ENCODE measurements at regions not wholly inside any gene's neighbourhood (a gene's known extent, or its start where the extent isn't known, plus 50 kb on each side); places are given as distances from the start of the nearest gene placed in this dataset.

GRCh38 chr15:87326269-87326668, 930.3 kb downstream of the NTRK3 start:
- Mint-ChIP-seq H3K27me3 (ENCODE audit: insufficient read depth, low read depth, poor library complexity) (peaks cover 2% of the 10 kb centered on the region), H3K4me1 (no peaks in the 10 kb centered on the region), H3K27ac (no peak overlapping the region), H3K9me3 (peaks cover 3% of the 10 kb centered on the region), H3K4me3 (no peak overlapping the region), H3K36me3 (ENCODE audit: low read depth) (no peaks in the 10 kb centered on the region)
- Histone ChIP-seq H3K27ac (ENCODE audit: low read depth) (no peak overlapping the region), H3K79me2 (replicated peaks; ENCODE audit: insufficient read depth) (no peaks in the 10 kb centered on the region), H3K36me3 (ENCODE audit: insufficient read depth) (no peaks in the 10 kb centered on the region), H3K9me2 (ENCODE audit: insufficient read depth) (no peaks in the 10 kb centered on the region), H3K4me2 (no peak overlapping the region), H3K4me3 (no peak overlapping the region), H3F3A (replicated peaks; ENCODE audit: low read depth) (no peaks in the 10 kb centered on the region), H2AFZ (peak overlapping the region; percentile 49; the same call in 1 of the 2 replicates), H3K27me3 (ENCODE audit: insufficient read depth) (no peaks in the 10 kb centered on the region), H4K20me1 (replicated peaks; ENCODE audit: insufficient read depth) (no peaks in the 10 kb centered on the region), H3K4me1 (ENCODE audit: insufficient read depth) (no peaks in the 10 kb centered on the region)
- DNase-seq (ENCODE audit: low spot score) (no peak), ATAC-seq (no peak)
- TF ChIP-seq ZNF114 (CRISPR knock-in tag; IDR thresholded peaks at IDR 0.05) (no peak), EZH2phosphoT487 (IDR thresholded peaks at IDR 0.05; ENCODE audit: unreplicated experiment) (no peak), JUNB (IDR thresholded peaks at IDR 0.05; ENCODE audit: unreplicated experiment) (no peak), ETS1 (IDR thresholded peaks at IDR 0.05) (no peak), EZH2 (IDR thresholded peaks at IDR 0.05; ENCODE audit: low read depth, unreplicated experiment) (no peak), NANOG (IDR thresholded peaks at IDR 0.05; ENCODE audit: borderline replicate concordance) (no peak), REST (IDR thresholded peaks at IDR 0.05; ENCODE audit: unreplicated experiment) (no peak), CREB1 (CRISPR knock-in tag; IDR thresholded peaks at IDR 0.05; ENCODE audit: low read depth) (no peak), CTCF (conservative IDR thresholded peaks at IDR 0.05; ENCODE audit: low read depth in 2 of 2) (no peak), ZNF462 (CRISPR knock-in tag; IDR thresholded peaks at IDR 0.05) (no peak), ZNF331 (CRISPR knock-in tag; IDR thresholded peaks at IDR 0.05; ENCODE audit: low read depth) (no peak), POLR2AphosphoS5 (IDR thresholded peaks at IDR 0.05; ENCODE audit: low read depth) (no peak), STAT1 (IDR thresholded peaks at IDR 0.05; ENCODE audit: unreplicated experiment) (no peak)
